Fibroblast of pulmonary artery (primary cell): ENCODE measurements at regions not wholly inside any gene's neighbourhood (a gene's known extent, or its start where the extent isn't known, plus 50 kb on each side); places are given as distances from the start of the nearest gene placed in this dataset.

Experiments
- DNase-seq: peaks from one replicate; pipeline ENCODE4 v3.0.0-alpha.2; 2010; ENCODE audit warnings: low read depth
- H3K4me3 ChIP-seq: replicated peaks from 2 replicates; pipeline ENCODE4 v1.5.1; 2011; ENCODE audit warnings: low read depth, mild to moderate bottlenecking, control low read depth, low read length, moderate library complexity
- TF ChIP-seq, protein P1 (sequence below): IDR thresholded peaks from 2 replicates; pipeline ENCODE4 v1.5.1; 2011; ENCODE audit warnings: mild to moderate bottlenecking, control low read depth, low read length, inconsistent platforms; ENCODE audit errors: missing control alignments

- no peak for DNase-seq
- TF ChIP-seq, protein P1, sequence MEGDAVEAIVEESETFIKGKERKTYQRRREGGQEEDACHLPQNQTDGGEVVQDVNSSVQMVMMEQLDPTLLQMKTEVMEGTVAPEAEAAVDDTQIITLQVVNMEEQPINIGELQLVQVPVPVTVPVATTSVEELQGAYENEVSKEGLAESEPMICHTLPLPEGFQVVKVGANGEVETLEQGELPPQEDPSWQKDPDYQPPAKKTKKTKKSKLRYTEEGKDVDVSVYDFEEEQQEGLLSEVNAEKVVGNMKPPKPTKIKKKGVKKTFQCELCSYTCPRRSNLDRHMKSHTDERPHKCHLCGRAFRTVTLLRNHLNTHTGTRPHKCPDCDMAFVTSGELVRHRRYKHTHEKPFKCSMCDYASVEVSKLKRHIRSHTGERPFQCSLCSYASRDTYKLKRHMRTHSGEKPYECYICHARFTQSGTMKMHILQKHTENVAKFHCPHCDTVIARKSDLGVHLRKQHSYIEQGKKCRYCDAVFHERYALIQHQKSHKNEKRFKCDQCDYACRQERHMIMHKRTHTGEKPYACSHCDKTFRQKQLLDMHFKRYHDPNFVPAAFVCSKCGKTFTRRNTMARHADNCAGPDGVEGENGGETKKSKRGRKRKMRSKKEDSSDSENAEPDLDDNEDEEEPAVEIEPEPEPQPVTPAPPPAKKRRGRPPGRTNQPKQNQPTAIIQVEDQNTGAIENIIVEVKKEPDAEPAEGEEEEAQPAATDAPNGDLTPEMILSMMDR = no peak
- no peak overlapping the region for H3K4me3 ChIP-seq
Observed at GRCh38 chr5:40030661-40031060, 605.9 kb upstream of the DAB2 start.

- H3K4me3 ChIP-seq = no peak overlapping the region
- DNase-seq = no peak
- TF ChIP-seq, protein P1 = no peak
Observed at GRCh38 chr5:40029711-40030495, 605.1 kb upstream of the DAB2 start.

DNA sequence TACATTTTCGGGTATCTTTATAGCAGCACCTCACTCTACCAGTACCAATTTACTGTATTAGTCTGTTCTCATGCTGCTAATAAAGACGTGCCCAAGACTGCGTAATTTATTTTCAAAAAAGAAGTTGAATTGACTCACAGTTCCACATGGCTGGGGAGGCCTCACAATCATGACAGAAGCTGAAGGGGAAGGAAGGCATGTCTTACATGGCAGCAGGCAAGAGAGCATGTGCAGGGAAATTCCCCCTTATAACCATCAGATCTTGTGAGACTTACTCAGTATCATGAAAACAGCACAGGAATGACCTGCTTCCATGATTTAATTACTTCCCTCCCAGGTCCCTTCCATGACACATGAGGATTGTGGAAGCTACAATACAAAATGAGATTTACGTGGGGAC is 602.6 kb upstream of the DAB2 start:
- no peak overlapping the region for H3K4me3 ChIP-seq
- TF ChIP-seq, protein P1 = no peak
- DNase-seq = no peak

- no peak overlapping the region for H3K4me3 ChIP-seq
- DNase-seq = no peak
- TF ChIP-seq, protein P1 = no peak
Observed at GRCh38 chr5:40025586-40025985, 600.8 kb upstream of the DAB2 start.

DNA sequence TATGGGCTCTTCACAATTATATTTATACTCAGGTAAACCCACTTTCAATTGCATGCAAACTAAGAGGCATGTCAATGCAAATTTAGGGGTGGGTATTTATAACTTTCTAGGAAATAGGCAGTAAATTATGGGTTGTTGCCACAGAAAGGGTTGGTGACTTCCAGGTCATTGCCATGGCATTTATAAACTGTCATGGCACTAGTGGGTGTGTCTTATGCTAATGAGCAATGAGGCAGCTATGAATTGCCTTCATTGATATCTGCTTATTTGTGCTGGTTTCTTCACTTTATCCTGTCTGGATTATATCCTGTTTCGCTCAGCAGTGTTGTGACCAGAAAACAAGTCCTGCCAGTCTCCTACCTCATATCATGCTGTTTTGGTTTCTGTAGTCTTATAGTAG is 597.3 kb upstream of the DAB2 start:
- TF ChIP-seq, protein P1 = no peak
- DNase-seq = no peak
- H3K4me3 ChIP-seq = no peak overlapping the region

GRCh38 chr5:40021007-40021406 is 596.2 kb upstream of the DAB2 start:
- no peak overlapping the region for H3K4me3 ChIP-seq
- no peak for DNase-seq
- TF ChIP-seq, protein P1 = no peak

- TF ChIP-seq, protein P1 = no peak
- no peak overlapping the region for H3K4me3 ChIP-seq
- no peak for DNase-seq
Observed at GRCh38 chr5:40017918-40018317, 593.1 kb upstream of the DAB2 start.
